ENCODE measurements at regions not wholly inside any gene's neighbourhood (a gene's known extent, or its start where the extent isn't known, plus 50 kb on each side); places are given as distances from the start of the nearest gene placed in this dataset.

DNA sequence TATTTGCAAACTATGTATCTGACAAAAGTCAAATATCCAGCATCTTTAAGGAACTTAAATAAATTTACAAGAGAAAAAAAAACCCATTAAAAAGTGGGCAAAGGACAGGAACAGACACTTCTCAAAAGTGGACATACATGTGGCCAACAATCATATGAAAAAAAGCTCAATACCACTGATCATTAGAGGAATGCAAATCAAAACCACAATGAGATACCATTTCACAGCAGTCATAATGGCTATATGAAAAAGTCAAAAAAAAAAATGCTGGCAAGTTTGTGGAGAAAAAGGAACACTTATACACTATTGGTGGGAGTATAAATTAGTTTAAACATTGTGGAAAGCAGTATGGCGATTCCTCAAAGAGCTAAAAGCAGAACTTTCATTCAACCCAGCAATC lies 130.3 kb upstream of the LHCGR start:
- H3K4me2 ChIP-seq (ENCODE audit: insufficient read depth, low read length), result no peak overlapping the region
- TF ChIP-seq, protein P1, sequence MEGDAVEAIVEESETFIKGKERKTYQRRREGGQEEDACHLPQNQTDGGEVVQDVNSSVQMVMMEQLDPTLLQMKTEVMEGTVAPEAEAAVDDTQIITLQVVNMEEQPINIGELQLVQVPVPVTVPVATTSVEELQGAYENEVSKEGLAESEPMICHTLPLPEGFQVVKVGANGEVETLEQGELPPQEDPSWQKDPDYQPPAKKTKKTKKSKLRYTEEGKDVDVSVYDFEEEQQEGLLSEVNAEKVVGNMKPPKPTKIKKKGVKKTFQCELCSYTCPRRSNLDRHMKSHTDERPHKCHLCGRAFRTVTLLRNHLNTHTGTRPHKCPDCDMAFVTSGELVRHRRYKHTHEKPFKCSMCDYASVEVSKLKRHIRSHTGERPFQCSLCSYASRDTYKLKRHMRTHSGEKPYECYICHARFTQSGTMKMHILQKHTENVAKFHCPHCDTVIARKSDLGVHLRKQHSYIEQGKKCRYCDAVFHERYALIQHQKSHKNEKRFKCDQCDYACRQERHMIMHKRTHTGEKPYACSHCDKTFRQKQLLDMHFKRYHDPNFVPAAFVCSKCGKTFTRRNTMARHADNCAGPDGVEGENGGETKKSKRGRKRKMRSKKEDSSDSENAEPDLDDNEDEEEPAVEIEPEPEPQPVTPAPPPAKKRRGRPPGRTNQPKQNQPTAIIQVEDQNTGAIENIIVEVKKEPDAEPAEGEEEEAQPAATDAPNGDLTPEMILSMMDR (IDR thresholded peaks at IDR 0.05; ENCODE audit: extremely low read depth, low read depth, low read length), result no peak
- H3K27me3 ChIP-seq (ENCODE audit: insufficient read depth, low read length), result no peaks in the 10 kb centered on the region
- H3K9me3 ChIP-seq (ENCODE audit: low read depth, low read length), result no peaks in the 10 kb centered on the region
- H3K36me3 ChIP-seq (ENCODE audit: insufficient read depth, low read length), result no peaks in the 10 kb centered on the region
- H3K27ac ChIP-seq (ENCODE audit: low read depth, low read length), result no peak overlapping the region
- DNase-seq (ENCODE audit: insufficient read length, low spot score, missing footprints), result no peak
- H3K4me3 ChIP-seq (ENCODE audit: insufficient read depth, low read length), result no peak overlapping the region
- H4K20me1 ChIP-seq (ENCODE audit: insufficient read depth, low read length), result no peaks in the 10 kb centered on the region
- no peaks in the 10 kb centered on the region for H3K79me2 ChIP-seq (ENCODE audit: insufficient read depth, low read length)
- H2AFZ ChIP-seq (ENCODE audit: low read length), result no peak overlapping the region
- H3K4me1 ChIP-seq (ENCODE audit: insufficient read depth, low read length), result no peaks in the 10 kb centered on the region

DNA sequence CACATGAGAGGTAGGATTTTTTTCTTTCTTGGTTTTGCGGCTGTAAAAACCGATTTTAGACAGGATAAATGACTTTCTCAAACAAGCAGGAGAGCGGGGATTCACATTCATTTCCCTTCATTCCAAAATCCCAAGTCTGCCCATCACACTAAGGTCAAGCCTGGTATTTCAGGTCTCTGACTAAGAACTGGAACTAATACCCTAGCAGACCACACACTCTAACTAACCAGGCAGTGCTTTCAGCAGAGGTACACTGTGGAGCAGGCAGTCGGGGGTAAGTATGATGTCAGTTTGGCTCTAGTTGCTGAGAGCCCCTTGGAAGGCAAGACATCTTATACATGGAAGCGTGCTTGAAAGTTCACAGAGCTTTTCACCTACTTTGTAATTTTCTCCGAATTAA lies 128.1 kb upstream of the LHCGR start:
- Histone ChIP-seq H3K36me3 (ENCODE audit: insufficient read depth, low read length) (no peaks in the 10 kb centered on the region), H2AFZ (ENCODE audit: low read length) (no peak overlapping the region), H3K4me3 (ENCODE audit: insufficient read depth, low read length) (no peak overlapping the region), H3K27me3 (ENCODE audit: insufficient read depth, low read length) (no peaks in the 10 kb centered on the region), H3K4me2 (ENCODE audit: insufficient read depth, low read length) (no peak overlapping the region), H3K27ac (ENCODE audit: low read depth, low read length) (no peak overlapping the region), H4K20me1 (ENCODE audit: insufficient read depth, low read length) (no peaks in the 10 kb centered on the region), H3K79me2 (ENCODE audit: insufficient read depth, low read length) (no peaks in the 10 kb centered on the region), H3K9me3 (ENCODE audit: low read depth, low read length) (no peaks in the 10 kb centered on the region), H3K4me1 (ENCODE audit: insufficient read depth, low read length) (no peaks in the 10 kb centered on the region)
- DNase-seq (ENCODE audit: insufficient read length, low spot score, missing footprints), result no peak
- TF ChIP-seq, protein P1 (IDR thresholded peaks at IDR 0.05; ENCODE audit: extremely low read depth, low read depth, low read length), result no peak

DNA sequence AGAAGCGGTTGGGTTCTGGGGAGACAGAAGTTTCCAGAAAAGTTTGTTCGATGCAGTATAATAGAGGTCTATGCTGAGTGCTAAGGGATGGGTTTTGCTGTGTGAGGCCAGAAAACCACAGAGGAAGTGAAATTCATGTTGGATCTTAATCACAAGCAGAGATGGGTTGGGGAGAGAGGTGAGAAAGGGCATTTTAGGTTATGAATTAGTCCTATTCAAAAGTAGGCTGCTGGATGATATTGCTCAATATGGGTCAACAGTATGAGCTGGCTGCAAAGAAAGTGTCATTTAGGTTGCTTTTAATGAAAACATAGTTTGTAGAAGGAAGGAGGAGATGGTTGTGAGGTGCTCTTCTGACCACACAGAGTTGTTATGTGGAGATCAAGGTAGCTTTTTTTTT lies 118.8 kb upstream of the LHCGR start:
- TF ChIP-seq, protein P1 (IDR thresholded peaks at IDR 0.05; ENCODE audit: extremely low read depth, low read depth, low read length), result no peak
- Histone ChIP-seq H3K4me1 (ENCODE audit: insufficient read depth, low read length) (no peaks in the 10 kb centered on the region), H3K27me3 (ENCODE audit: insufficient read depth, low read length) (no peaks in the 10 kb centered on the region), H3K9me3 (ENCODE audit: low read depth, low read length) (no peaks in the 10 kb centered on the region), H3K79me2 (ENCODE audit: insufficient read depth, low read length) (no peaks in the 10 kb centered on the region), H3K4me3 (ENCODE audit: insufficient read depth, low read length) (no peak overlapping the region), H3K27ac (ENCODE audit: low read depth, low read length) (no peak overlapping the region), H3K36me3 (ENCODE audit: insufficient read depth, low read length) (no peaks in the 10 kb centered on the region), H2AFZ (ENCODE audit: low read length) (no peak overlapping the region), H4K20me1 (ENCODE audit: insufficient read depth, low read length) (no peaks in the 10 kb centered on the region), H3K4me2 (ENCODE audit: insufficient read depth, low read length) (no peak overlapping the region)
- DNase-seq (ENCODE audit: insufficient read length, low spot score, missing footprints), result no peak

DNA sequence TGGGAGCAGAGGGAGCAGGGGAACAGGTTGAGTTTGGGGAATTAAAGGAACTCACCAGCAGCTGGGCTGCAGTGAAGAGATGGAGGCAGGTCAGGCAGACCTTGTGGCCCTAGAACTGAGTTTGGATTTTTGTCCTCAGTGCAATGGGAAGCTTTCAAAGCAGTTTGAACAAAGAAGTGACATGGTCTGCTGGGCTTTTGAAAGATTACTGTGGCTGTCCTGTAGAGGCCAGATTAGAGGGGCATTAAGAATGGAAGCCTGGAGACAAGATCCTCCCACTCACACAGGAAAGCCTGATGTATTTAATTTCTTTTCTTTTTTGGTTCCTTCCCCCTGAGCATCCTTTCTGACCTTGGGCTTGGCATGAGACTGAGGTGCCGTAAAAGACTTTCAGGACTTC lies 118.1 kb upstream of the LHCGR start:
- H3K27ac ChIP-seq (ENCODE audit: low read depth, low read length), result no peak overlapping the region
- TF ChIP-seq, protein P1 (IDR thresholded peaks at IDR 0.05; ENCODE audit: extremely low read depth, low read depth, low read length), result no peak

More for the DNA sequence above, 118.1 kb upstream of the LHCGR start:
- Histone ChIP-seq H3K9me3 (ENCODE audit: low read depth, low read length) (no peaks in the 10 kb centered on the region), H3K4me3 (ENCODE audit: insufficient read depth, low read length) (no peak overlapping the region), H3K36me3 (ENCODE audit: insufficient read depth, low read length) (no peaks in the 10 kb centered on the region), H3K27me3 (ENCODE audit: insufficient read depth, low read length) (no peaks in the 10 kb centered on the region), H3K79me2 (ENCODE audit: insufficient read depth, low read length) (no peaks in the 10 kb centered on the region), H4K20me1 (ENCODE audit: insufficient read depth, low read length) (no peaks in the 10 kb centered on the region), H3K4me2 (ENCODE audit: insufficient read depth, low read length) (no peak overlapping the region), H3K4me1 (ENCODE audit: insufficient read depth, low read length) (no peaks in the 10 kb centered on the region), H2AFZ (ENCODE audit: low read length) (no peak overlapping the region)
- DNase-seq (ENCODE audit: insufficient read length, low spot score, missing footprints), result no peak

Data from osteoblast (primary cell).